ENCODE measurements at regions not wholly inside any gene's neighbourhood (a gene's known extent, or its start where the extent isn't known, plus 50 kb on each side); places are given as distances from the start of the nearest gene placed in this dataset.

GRCh38 chr10:10270126-10271050 lies 747.3 kb upstream of the CELF2 start:
- no peak overlapping the region for H3K4me3 ChIP-seq (replicated peaks; ENCODE audit: low read depth, low read length)
- peak; percentile 17 for DNase-seq (ENCODE audit: low read depth)
- TF ChIP-seq CTCF (IDR thresholded peaks at IDR 0.05; ENCODE audit: low read length, missing control alignments), result no peak

- TF ChIP-seq CTCF (IDR thresholded peaks at IDR 0.05; ENCODE audit: low read length, missing control alignments), result no peak
- H3K4me3 ChIP-seq (replicated peaks; ENCODE audit: low read depth, low read length), result no peak overlapping the region
- DNase-seq (ENCODE audit: low read depth), result no peak
Observed at GRCh38 chr10:10271639-10272192, 746.0 kb upstream of the CELF2 start.

GRCh38 chr10:10273661-10274060 lies 744.0 kb upstream of the CELF2 start:
- no peak overlapping the region for H3K4me3 ChIP-seq (replicated peaks; ENCODE audit: low read depth, low read length)
- TF ChIP-seq CTCF (IDR thresholded peaks at IDR 0.05; ENCODE audit: low read length, missing control alignments), result no peak
- DNase-seq (ENCODE audit: low read depth), result no peak

GRCh38 chr10:10279906-10280305 lies 737.8 kb upstream of the CELF2 start:
- no peak overlapping the region for H3K4me3 ChIP-seq (replicated peaks; ENCODE audit: low read depth, low read length)
- no peak for DNase-seq (ENCODE audit: low read depth)
- no peak for TF ChIP-seq CTCF (IDR thresholded peaks at IDR 0.05; ENCODE audit: low read length, missing control alignments)

GRCh38 chr10:10292501-10292900 lies 725.2 kb upstream of the CELF2 start:
- no peak for TF ChIP-seq CTCF (IDR thresholded peaks at IDR 0.05; ENCODE audit: low read length, missing control alignments)
- no peak overlapping the region for H3K4me3 ChIP-seq (replicated peaks; ENCODE audit: low read depth, low read length)
- no peak for DNase-seq (ENCODE audit: low read depth)

- DNase-seq (ENCODE audit: low read depth), result no peak
- no peak for TF ChIP-seq CTCF (IDR thresholded peaks at IDR 0.05; ENCODE audit: low read length, missing control alignments)
- no peak overlapping the region for H3K4me3 ChIP-seq (replicated peaks; ENCODE audit: low read depth, low read length)
Observed at GRCh38 chr10:10293041-10293440, 724.6 kb upstream of the CELF2 start.
